ENCODE measurements at regions not wholly inside any gene's neighbourhood (a gene's known extent, or its start where the extent isn't known, plus 50 kb on each side); places are given as distances from the start of the nearest gene placed in this dataset.

DNA sequence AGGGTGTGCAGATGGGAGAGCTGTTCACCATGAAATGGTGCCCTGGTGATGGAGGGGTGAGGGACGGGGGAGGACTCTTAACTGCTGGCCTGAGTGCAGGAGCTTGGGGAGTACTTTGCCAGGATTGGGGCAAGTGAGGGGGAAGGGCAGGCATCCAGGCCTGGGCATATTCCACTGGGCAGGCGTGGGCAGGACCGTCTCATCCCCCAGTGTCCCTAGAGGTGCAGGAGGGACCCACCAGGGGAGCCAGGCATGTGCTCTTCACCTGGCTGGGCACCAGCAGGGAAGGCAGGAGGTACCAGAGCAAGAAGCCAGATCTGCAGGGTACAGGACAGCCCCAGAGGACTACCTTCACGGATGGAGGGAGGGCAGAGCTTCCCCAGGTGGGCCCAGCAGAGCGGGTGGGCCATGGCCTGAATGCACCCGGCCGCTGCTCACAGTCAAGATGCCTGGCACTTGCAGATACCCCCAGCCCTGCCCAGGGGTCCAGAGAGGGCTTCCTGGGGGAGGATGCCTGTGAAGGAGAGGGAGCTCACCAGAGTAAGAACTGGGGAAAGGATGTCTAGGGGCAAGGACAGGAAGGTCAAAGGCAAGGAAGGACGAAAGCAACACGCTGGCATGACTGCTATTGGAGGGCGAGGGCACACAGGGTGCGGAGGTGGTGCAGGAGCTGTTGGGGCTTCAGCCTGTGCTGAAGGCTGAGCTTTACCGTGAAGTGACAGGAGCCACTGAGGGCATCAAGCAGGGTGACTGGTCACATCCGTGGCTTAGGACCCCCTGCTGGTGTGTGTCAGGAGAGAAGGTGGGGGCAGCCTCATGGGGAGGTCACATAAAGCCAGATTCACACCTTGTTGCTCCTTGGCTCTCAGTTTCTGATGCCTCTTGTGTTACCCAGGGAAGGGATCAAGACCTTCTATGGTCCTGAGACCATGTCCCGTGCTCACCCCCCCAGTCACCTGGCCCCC lies 68.2 kb upstream of the NKX1-1 start:
- no peak for DNase-seq

- no peak for DNase-seq
Observed at GRCh38 chr4:1473718-1474117, 67.5 kb upstream of the NKX1-1 start.

GRCh38 chr4:1472911-1473518 lies 66.8 kb upstream of the NKX1-1 start:
- no peak for DNase-seq

GRCh38 chr4:1472148-1472797 lies 66.0 kb upstream of the NKX1-1 start:
- DNase-seq = no peak

GRCh38 chr4:1471443-1472147 lies 65.4 kb upstream of the NKX1-1 start:
- no peak for DNase-seq

DNA sequence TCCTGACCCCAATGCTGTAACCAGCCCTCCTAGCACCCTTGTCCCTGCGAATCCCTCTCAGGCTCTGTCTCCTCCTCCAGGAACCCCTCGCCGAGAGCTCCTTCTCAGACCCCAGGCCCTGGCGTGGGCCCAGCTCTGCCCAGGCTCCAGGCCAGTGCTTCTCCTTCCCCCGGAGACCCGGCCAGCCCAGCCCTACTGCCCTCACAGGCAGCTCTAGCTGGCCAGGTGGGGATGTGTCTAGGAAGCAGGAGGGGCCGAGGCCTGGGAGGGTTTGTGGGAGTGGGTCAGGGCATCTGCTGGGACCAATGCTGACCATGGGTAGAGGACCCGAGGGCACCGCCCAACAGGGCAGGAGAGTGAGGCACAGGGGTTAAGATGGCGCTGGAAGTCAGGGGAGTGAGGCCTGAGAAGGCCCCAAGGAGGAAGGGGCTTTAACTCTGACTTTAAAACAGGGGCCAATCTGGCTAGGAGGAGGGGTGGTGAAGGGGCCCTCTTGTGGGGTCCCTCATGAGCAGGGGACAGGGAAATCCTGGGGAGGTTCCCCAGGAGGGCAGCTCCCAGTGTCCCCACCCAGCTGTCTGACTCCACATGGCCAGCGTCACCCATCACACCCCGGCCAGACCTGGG lies 64.7 kb upstream of the NKX1-1 start:
- no peak for DNase-seq

DNA sequence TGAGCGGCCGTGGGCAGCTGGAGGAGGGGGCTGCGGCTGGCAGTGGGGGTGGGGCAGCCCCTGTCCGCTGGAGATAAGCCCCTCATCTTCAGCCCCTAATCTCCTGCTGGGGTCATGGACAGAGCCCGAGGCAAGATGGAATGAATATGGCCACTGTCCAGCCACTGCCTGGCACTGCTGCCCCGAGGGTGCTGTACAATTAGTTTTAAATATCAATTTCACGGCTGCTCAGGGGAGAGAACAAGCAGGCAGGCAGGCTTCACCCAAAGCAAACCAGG lies 64.1 kb upstream of the NKX1-1 start:
- no peak for DNase-seq

- no peak for DNase-seq
Observed at GRCh38 chr4:1469607-1470392, 63.6 kb upstream of the NKX1-1 start.

DNA sequence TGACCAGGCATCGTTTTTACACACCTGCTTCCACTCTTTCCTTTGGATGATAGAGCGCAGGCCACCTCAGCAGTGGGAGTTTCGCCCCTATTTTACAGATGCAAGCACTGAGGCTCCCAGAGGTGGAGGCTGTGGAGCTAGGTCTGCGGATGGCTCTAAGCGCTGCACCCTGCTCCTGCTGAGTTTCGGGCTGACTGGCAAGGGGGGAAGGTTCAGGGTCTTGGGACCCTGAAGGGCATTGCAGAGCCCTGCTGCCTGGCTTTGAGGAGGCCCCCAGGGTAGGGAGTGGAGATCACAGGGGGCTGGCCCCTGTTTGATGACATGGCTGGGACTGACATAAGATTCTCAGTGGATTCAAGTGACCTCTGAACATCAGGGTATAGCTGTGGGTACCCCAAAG lies 62.8 kb upstream of the NKX1-1 start:
- no peak for DNase-seq

DNA sequence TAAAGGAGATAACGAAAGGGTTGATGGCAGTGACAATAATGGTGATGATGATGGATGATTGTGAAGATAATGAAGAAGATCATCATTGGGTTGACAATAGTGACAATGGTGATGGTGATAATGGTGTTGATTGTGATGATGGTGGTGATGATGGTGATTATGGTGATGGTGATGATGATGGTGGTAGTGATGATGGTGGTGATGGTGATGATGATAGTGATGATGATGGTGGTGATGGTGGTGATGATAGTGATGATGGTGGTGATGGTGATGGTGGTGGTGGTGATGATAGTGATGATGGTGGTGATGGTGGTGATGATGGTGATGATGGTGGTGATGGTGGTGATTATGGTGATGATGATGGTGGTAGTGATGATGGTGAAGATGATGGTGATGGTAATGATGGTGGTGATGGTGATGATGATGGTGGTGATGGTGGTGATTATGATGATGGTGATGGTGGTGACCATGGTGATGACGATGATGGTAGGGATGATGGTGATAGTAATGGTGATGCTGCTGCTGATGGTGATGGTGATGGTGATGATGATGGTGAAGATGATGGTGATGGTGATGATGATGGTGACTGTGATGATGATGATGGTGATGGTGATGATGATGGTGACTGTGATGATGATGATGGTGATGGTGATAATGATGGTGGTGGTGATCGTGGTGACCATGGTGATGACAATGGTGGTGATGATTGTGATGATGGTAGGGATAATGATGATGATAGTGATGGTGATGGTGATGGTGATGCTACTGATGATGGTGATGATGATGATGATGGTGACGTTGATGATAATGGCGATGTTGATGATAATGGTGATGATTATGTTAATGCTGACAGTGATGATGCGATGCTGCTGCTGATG lies 61.6 kb upstream of the NKX1-1 start:
- DNase-seq = no peak

GRCh38 chr4:1466863-1467165 lies 60.6 kb upstream of the NKX1-1 start:
- no peak for DNase-seq

DNA sequence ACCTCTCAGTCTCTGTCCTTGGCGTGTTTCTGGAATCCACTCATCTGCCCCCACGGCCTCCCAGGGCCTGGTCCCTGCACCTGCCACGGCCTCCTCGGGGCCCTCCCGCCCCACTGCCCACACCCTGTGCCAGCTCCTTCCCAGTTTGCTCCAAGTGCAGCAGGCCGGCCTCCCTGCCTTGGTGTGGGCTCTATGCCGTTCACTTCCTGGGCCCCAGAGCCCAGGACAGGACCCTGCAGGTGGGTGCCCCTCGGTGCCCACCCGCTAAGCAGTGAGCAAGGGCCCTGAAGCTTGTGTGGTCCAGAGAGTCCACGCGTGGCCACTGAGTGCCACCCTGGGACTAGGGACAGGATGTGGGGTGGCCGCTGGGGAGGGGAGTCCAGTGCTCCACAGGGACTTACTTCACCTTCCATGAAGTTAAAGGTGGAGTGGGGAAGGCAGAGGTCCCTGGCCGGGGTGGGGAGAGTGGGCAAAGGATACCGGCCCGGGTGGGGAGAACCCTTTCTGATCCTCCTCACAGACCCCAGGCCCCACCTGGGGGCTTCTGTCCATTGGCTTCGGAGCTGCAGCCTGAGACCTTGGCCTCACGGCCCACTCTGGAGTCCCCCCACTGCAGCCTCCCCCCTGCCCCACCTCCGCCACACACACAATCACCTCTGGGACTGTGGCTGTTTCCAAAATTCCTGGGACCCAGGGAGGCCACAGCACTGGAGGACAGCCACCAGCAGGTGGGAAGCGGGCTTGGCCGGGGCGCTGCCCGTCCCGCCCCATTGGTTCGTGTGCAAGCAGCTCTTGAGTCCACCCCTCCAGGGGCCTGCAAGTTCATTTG lies 60.0 kb upstream of the NKX1-1 start:
- no peak for DNase-seq

GRCh38 chr4:1465173-1466033 lies 59.2 kb upstream of the NKX1-1 start:
- no peak for DNase-seq

- no peak for DNase-seq
Observed at GRCh38 chr4:1464581-1465171, 58.4 kb upstream of the NKX1-1 start.

- DNase-seq = no peak
Observed at GRCh38 chr4:1463927-1464540, 57.8 kb upstream of the NKX1-1 start.

- DNase-seq = peak; percentile 19
Observed at GRCh38 chr4:1463088-1463926, 57.1 kb upstream of the NKX1-1 start.

- DNase-seq = peak; percentile 15
Observed at GRCh38 chr4:1462768-1463075, 56.5 kb upstream of the NKX1-1 start.
